Gastroesophageal sphincter (tissue), 3 donors: ENCODE measurements at regions not wholly inside any gene's neighbourhood (a gene's known extent, or its start where the extent isn't known, plus 50 kb on each side); places are given as distances from the start of the nearest gene placed in this dataset.

ENCODE experiments used
- EP300 ChIP-seq: sonication (generic); formaldehyde crosslinking; IDR thresholded peaks from one replicate; pipeline ENCODE4 v1.6.1; 2017; ENCODE audit warnings: antibody characterized with exemption, mild to moderate bottlenecking
- POLR2A ChIP-seq, 2 donors: fragments of 450-650 bp; IDR thresholded peaks; one replicate each; pipeline ENCODE4 v1.6.1; 2017; ENCODE audit warnings: antibody characterized with exemption in 2 of 2, mild to moderate bottlenecking in 2 of 2, moderate library complexity in 1 of 2
- TF ChIP-seq, protein P1 (sequence below), 4 experiments: fragments of 200-600 bp in 2 of 4; fragments of 450-650 bp in 2 of 4; sonication (generic) in 1 of 4; IDR thresholded peaks; one replicate each; pipeline ENCODE4 v1.5.1; 2017 to 2019; ENCODE audit warnings: antibody characterized with exemption in 4 of 4, mild to moderate bottlenecking in 2 of 4, moderate library complexity in 2 of 4

DNA sequence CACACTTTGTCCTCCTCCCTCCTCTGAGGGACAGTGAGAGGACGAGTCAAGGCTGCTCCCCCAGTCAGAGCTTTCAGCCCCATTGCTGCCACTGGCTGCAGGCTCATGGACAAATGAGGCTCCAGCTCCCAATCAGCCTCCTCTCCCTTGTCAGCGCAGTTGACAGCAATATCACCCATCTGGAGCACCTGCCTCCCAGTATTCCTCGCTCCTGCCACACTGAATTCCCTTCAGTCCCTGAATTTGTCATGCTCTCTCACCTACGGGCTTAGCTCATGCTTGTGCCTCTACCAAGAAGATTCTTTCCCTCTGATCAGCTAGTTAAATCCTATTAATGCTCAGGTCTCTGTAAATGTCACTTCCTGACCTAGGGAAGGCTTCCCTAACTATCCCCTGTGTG, 54.4 kb upstream of the SYT6 start:
- TF ChIP-seq, protein P1, sequence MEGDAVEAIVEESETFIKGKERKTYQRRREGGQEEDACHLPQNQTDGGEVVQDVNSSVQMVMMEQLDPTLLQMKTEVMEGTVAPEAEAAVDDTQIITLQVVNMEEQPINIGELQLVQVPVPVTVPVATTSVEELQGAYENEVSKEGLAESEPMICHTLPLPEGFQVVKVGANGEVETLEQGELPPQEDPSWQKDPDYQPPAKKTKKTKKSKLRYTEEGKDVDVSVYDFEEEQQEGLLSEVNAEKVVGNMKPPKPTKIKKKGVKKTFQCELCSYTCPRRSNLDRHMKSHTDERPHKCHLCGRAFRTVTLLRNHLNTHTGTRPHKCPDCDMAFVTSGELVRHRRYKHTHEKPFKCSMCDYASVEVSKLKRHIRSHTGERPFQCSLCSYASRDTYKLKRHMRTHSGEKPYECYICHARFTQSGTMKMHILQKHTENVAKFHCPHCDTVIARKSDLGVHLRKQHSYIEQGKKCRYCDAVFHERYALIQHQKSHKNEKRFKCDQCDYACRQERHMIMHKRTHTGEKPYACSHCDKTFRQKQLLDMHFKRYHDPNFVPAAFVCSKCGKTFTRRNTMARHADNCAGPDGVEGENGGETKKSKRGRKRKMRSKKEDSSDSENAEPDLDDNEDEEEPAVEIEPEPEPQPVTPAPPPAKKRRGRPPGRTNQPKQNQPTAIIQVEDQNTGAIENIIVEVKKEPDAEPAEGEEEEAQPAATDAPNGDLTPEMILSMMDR (IDR thresholded peaks at IDR 0.05) = no peak
- TF ChIP-seq POLR2A (IDR thresholded peaks at IDR 0.05) (no peak), EP300 (no peak)
